ENCODE measurements at regions not wholly inside any gene's neighbourhood (a gene's known extent, or its start where the extent isn't known, plus 50 kb on each side); places are given as distances from the start of the nearest gene placed in this dataset.

DNA sequence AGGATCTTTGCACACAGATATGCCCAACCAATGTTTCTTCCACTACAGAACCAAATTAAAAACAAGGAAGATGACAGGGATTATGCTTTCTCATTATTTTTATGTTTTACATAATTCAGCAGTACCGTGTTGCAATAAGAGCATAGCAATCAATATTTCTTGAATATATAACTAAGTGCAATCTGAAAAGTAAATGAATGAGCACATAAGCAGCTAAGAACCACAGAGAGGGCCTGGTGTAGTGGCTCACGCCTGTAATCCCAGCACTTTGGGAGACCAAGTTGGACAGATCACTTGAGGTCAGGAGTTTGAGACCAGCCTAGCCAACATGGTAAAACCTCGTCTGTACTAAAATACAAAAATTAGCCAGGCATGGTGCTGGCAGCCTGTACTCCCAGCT is 423.7 kb downstream of the MRPL39 start:
- TF ChIP-seq POLR2A (IDR thresholded peaks at IDR 0.05; ENCODE audit: low read depth, low read length): no peak
- TF ChIP-seq PAX5 (IDR thresholded peaks at IDR 0.05; ENCODE audit: insufficient read depth, low read length, severe bottlenecking): no peak
